WI38 (cell line): ENCODE measurements at regions not wholly inside any gene's neighbourhood (a gene's known extent, or its start where the extent isn't known, plus 50 kb on each side); places are given as distances from the start of the nearest gene placed in this dataset.

Source experiments
- H3K4me3 ChIP-seq: 2 replicates; pipeline ENCODE4 v1.5.1; 2011; ENCODE audit warnings: low read depth, mild to moderate bottlenecking, control low read depth, low read length
- TF ChIP-seq, protein P1 (sequence below): IDR thresholded peaks from 2 replicates; pipeline ENCODE4 v1.5.1; 2012; ENCODE audit warnings: low read depth, mild to moderate bottlenecking, control low read depth, low read length

DNA sequence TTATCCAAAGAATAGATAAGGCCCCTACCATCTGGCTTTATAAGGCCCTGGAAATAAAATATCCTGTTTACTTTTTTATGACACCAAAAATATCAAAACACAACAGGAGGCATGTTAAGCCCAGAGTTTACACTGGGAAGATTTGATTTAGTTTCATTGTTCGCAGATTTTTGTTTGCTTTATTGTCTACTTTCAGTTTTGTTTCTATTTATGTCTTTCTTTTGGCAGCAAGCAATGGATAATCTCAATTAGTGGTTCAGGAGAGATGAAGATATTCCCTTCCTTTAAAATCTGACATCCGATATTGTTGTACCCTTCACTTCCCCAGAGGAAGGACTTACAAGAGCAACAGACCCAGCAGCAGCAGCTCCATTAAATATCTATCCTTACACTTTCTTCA, 249.4 kb upstream of the ARPP21 start:
- TF ChIP-seq, protein P1, sequence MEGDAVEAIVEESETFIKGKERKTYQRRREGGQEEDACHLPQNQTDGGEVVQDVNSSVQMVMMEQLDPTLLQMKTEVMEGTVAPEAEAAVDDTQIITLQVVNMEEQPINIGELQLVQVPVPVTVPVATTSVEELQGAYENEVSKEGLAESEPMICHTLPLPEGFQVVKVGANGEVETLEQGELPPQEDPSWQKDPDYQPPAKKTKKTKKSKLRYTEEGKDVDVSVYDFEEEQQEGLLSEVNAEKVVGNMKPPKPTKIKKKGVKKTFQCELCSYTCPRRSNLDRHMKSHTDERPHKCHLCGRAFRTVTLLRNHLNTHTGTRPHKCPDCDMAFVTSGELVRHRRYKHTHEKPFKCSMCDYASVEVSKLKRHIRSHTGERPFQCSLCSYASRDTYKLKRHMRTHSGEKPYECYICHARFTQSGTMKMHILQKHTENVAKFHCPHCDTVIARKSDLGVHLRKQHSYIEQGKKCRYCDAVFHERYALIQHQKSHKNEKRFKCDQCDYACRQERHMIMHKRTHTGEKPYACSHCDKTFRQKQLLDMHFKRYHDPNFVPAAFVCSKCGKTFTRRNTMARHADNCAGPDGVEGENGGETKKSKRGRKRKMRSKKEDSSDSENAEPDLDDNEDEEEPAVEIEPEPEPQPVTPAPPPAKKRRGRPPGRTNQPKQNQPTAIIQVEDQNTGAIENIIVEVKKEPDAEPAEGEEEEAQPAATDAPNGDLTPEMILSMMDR: no peak

DNA sequence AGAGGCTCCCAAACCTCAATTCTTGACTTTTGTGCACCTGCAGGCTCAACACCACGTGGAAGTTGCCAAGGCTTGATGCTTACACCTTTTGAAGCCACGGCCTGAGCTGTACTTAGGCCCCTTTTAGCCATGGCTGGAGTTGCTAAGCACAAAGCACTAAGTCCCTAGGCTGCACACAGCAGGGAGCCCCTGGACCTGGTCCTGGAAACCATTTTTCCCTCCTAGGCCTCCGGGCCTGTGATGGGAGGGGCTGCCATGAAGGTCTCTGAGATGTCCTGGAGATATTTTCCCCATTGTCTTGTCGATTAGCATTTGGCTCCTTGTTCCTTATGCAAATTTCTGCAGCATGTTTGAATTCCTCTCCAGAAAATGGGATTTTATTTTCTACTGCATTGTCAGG, 247.1 kb upstream of the ARPP21 start:
- TF ChIP-seq, protein P1: no peak
- H3K4me3 ChIP-seq: no peak overlapping the region

More for the DNA sequence above, 249.4 kb upstream of the ARPP21 start:
- H3K4me3 ChIP-seq: no peak overlapping the region

DNA sequence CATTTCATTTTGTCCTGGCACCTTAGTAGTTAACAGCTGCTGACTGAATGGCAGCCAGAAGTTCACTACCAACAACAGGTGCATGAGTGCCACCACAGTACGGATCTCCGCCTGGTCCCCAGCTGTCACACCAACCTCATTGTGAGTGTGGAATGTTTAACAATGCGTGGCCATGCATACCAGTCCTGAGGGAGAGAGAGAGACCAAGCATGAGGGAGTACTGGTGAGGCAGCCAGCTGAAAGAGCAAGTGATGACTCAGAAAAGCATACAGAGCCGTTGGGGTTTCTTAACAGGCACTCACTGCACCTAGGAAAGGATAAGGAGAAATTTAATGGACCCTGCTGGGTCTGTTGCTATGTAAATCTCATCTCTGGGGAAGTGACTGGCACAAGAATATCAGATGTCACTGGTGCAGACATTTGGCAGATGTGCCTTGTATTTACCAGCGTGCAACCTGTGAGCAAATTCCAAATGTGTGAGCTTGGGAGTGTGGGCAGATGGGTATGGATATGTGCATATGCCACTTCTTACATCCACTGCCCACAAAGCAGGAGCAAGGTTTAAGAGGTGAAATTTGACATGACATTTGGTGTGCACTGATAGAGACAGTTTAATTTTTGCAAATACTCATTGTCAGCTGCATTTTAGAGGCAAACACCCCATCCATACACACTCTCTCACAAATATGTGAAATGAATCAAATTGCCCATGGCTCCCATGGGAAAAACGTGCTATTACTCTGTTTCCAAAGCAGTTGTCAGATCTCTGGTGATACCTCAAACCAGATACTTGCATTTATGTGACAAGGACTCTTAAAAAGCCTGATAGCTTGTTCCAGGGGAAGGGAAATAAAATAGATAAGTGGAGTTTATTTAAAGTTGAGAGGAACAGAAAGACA, 245.2 kb upstream of the ARPP21 start:
- TF ChIP-seq, protein P1: no peak
- no peak overlapping the region for H3K4me3 ChIP-seq

DNA sequence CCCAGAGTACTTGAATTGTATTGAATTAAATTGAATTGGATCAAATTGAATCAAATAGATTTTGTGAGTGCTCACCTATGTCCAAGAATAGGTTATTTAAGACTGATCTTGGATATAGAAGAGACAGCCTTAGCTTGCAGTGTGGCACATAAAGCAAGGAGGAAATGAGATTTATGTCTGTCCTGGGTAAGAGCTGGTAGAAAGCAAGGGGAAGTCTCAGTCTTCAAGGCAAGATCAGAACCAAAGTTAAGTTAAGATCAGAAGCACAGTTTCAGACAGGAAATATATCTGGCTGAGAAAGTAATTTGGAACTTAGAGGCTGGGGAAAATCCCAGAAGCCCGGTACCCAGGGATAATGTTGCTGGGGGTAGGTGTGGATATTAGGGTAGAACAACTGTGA, 244.4 kb upstream of the ARPP21 start:
- H3K4me3 ChIP-seq: no peak overlapping the region
- TF ChIP-seq, protein P1: no peak

DNA sequence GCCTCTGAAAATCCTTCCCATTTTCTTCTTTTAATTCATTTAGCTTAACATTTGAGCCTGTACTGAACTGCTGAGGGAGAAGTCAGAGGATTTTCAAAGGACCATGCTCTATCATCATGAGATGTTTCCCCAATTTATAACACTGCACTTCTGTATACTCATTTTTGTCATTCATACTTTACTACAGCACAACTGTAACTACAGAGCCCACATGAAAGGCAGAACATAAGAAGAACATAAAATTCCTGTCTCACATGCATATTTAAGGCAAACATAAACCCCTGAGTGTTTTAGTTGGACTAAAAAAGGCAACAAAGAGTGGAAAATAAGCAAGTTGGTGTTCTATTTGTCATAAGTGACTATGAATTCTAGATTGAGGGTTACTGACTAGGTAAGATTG, 237.7 kb upstream of the ARPP21 start:
- TF ChIP-seq, protein P1: no peak

DNA sequence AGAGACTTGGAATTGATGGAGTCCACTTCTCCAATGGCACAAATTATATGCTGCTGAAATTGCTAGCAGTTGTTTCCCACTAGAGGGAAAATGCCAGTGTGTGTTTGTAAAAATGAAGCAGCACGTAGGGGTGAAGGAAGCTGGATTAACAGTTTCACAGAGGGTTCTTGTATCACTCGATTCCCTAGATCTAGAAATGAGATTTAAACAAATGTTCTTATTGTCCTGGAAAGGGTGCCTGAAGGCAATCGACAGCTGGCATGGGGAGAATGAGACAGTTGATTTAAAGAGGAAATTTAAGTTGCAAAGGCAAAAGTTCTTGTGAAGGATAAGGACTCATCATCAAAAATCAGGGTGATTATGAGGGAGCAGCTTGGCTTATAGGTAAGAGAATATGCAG, 234.8 kb upstream of the ARPP21 start:
- no peak overlapping the region for H3K4me3 ChIP-seq
- TF ChIP-seq, protein P1: no peak

More for the DNA sequence above, 237.7 kb upstream of the ARPP21 start:
- H3K4me3 ChIP-seq: no peak overlapping the region

DNA sequence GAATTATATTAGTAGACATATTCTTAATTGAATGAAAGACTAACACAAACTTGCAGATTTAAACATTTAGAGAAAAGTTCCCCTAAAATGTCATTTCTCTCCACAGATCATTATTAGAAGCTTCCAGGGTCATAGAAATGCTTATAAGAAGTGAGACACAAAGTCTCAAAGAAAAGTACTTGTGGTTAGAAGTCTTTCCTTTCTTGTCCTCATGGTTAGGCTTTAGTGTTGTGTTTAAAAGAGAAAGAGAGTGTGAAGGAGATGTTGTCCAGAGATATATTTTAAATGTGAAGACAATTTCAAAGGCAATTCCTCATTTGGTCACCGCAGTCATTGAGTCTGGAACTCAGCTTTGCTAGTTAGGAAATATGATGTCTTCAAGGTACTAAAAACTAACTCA, 230.4 kb upstream of the ARPP21 start:
- TF ChIP-seq, protein P1: no peak
- H3K4me3 ChIP-seq: no peak overlapping the region
